HG03159 (cell line): ENCODE measurements at regions not wholly inside any gene's neighbourhood (a gene's known extent, or its start where the extent isn't known, plus 50 kb on each side); places are given as distances from the start of the nearest gene placed in this dataset.

ENCODE experiments used
- ATAC-seq: cut with Tn5 transposase; IDR thresholded peaks from one replicate; pipeline ENCODE4 v1.9.1; 2021; ENCODE audit warnings: mild to moderate bottlenecking, moderate library complexity; ENCODE audit not compliant: unreplicated experiment

GRCh38 chr1:163650624-163651023, 328.9 kb downstream of the NUF2 start:
- no peak for ATAC-seq

- ATAC-seq, result no peak
Observed at GRCh38 chr1:163652441-163652840, 330.7 kb downstream of the NUF2 start.

- no peak for ATAC-seq
Observed at GRCh38 chr1:163655565-163655964, 333.8 kb downstream of the NUF2 start.

- no peak for ATAC-seq
Observed at GRCh38 chr1:163656095-163656759, 334.5 kb downstream of the NUF2 start.

GRCh38 chr1:163657719-163658118, 336.0 kb downstream of the NUF2 start:
- ATAC-seq, result no peak

GRCh38 chr1:163661391-163661790, 339.6 kb downstream of the NUF2 start:
- ATAC-seq, result no peak

- ATAC-seq, result no peak
Observed at GRCh38 chr1:163664671-163665335, 343.0 kb downstream of the NUF2 start.

GRCh38 chr1:163668472-163668871, 346.7 kb downstream of the NUF2 start:
- no peak for ATAC-seq

GRCh38 chr1:163670989-163671757, 349.4 kb downstream of the NUF2 start:
- ATAC-seq, result no peak

- ATAC-seq, result no peak
Observed at GRCh38 chr1:163672976-163673758, 351.4 kb downstream of the NUF2 start.

- ATAC-seq, result no peak
Observed at GRCh38 chr1:163673759-163674151, 352.0 kb downstream of the NUF2 start.

- no peak for ATAC-seq
Observed at GRCh38 chr1:163674236-163674635, 352.5 kb downstream of the NUF2 start.

GRCh38 chr1:163684785-163685184, 363.0 kb downstream of the NUF2 start:
- no peak for ATAC-seq

- no peak for ATAC-seq
Observed at GRCh38 chr1:163692266-163692665, 370.5 kb downstream of the NUF2 start.

GRCh38 chr1:163697137-163697536, 375.4 kb downstream of the NUF2 start:
- ATAC-seq, result peak; percentile 78

- ATAC-seq, result no peak
Observed at GRCh38 chr1:163701783-163702374, 380.1 kb downstream of the NUF2 start.

- ATAC-seq, result no peak
Observed at GRCh38 chr1:163703794-163704193, 382.0 kb downstream of the NUF2 start.

- ATAC-seq, result no peak
Observed at GRCh38 chr1:163706915-163707314, 385.2 kb downstream of the NUF2 start.

- no peak for ATAC-seq
Observed at GRCh38 chr1:163709636-163710035, 387.9 kb downstream of the NUF2 start.

- ATAC-seq, result no peak
Observed at GRCh38 chr1:163712321-163712720, 390.6 kb downstream of the NUF2 start.

- ATAC-seq, result no peak
Observed at GRCh38 chr1:163720294-163720693, 398.5 kb downstream of the NUF2 start.
